ENCODE measurements at regions not wholly inside any gene's neighbourhood (a gene's known extent, or its start where the extent isn't known, plus 50 kb on each side); places are given as distances from the start of the nearest gene placed in this dataset.

- H3K27ac ChIP-seq (ENCODE audit: low read depth, low read length) = no peak overlapping the region
- H3K36me3 ChIP-seq (ENCODE audit: control insufficient read depth in 2 of 4, insufficient read depth in 4 of 4, low read length in 3 of 4) = no peaks in the 10 kb centered on the region
- H2AFZ ChIP-seq (ENCODE audit: low read length) = no peak overlapping the region
- H2BK20ac ChIP-seq (ENCODE audit: low read length) = peak overlapping the region; percentile 80; the same call in 1 of the 2 replicates
- H2BK5ac ChIP-seq (ENCODE audit: low read depth, low read length) = no peak overlapping the region
- ChIA-PET CTCF (ENCODE audit: partially characterized antibody) (interaction anchor here (0.7 to 2.0 kb wide), 3 partner anchors 41 to 180 kb away, joined by 3 to 7 read pairs (median 4); no protein-coding TSS in a partner anchor), POLR2A (ENCODE audit: partially characterized antibody) (interaction anchor here (1.3 kb wide), 1 partner anchor 39 kb away, joined by 3 read pairs; no protein-coding TSS in a partner anchor)
- no peak overlapping the region for H3K56ac ChIP-seq (replicated peaks; ENCODE audit: insufficient read length, low read depth, low read length)
- no peak overlapping the region for H4K8ac ChIP-seq (ENCODE audit: extremely low read depth, insufficient read depth, low read length)
- no peak overlapping the region; the same call in 1 of the 2 replicates for H2AK5ac ChIP-seq (ENCODE audit: low read depth, low read length)
- WGBS, 2 experiments (ENCODE audit: extremely low coverage in 1 of 2, insufficient coverage in 1 of 2, insufficient read length in 1 of 2, insufficient replicate concordance in 2 of 2, low coverage in 1 of 2, low lambda C conversion rate in 2 of 2, missing lambda C conversion rate in 1 of 2) = 89% methylated on average over 2 of the region's 2 CpGs; no CpG with 5 or more reads in 1 of the 2 experiments
- H4K91ac ChIP-seq (replicated peaks; ENCODE audit: insufficient read length, low read length) = peak overlapping the region; percentile 80
- no peaks in the 10 kb centered on the region for H3K9me3 ChIP-seq (ENCODE audit: insufficient read depth in 2 of 2, low read depth in 1 of 2, low read length in 1 of 2)
- no peak overlapping the region for H3K4ac ChIP-seq (replicated peaks; ENCODE audit: insufficient read length, low read depth, low read length)
- H3K18ac ChIP-seq (ENCODE audit: extremely low read depth, low read length) = peak overlapping the region; percentile 48
- H3K4me1 ChIP-seq (replicated peaks in 1 of 4; ENCODE audit: control insufficient read depth in 3 of 4, insufficient read depth in 4 of 4, low read length in 3 of 4) = peaks cover 0 to 15% (median 8%) of the 10 kb centered on the region in 4 experiments; a peak in 6 of 7 replicates
- FAIRE-seq = no peak
- no peak overlapping the region for H3K23ac ChIP-seq (ENCODE audit: insufficient read length)
- H3K79me2 ChIP-seq (ENCODE audit: control insufficient read depth in 1 of 2, insufficient read depth in 2 of 2, low read length in 2 of 2) = no peaks in the 10 kb centered on the region
- no peaks in the 10 kb centered on the region for H3K23me2 ChIP-seq (ENCODE audit: low read depth, low read length)
- no peaks in the 10 kb centered on the region for H4K20me1 ChIP-seq (replicated peaks in 1 of 2; ENCODE audit: control insufficient read depth in 1 of 2, insufficient read depth in 2 of 2, low read length in 2 of 2)
- no peak overlapping the region for H3K9ac ChIP-seq (replicated peaks in 1 of 4; ENCODE audit: extremely low read depth in 1 of 4, low read depth in 3 of 4, low read length in 3 of 4)
- no peak for DNase-seq (ENCODE audit: low read depth in 1 of 2, low spot score in 2 of 2)
- H2BK12ac ChIP-seq (ENCODE audit: low read depth, low read length) = 0 out of 2 replicates have a peak overlapping the region, but pooled peaks have one; percentile 75
- H3K14ac ChIP-seq (ENCODE audit: insufficient read length) = no peak overlapping the region
- no peaks in the 10 kb centered on the region for H3K79me1 ChIP-seq (ENCODE audit: low read depth, low read length)
- peaks cover 0 to 34% (median 22%) of the 10 kb centered on the region in 4 experiments; a peak in 6 of 7 replicates for H3K27me3 ChIP-seq (replicated peaks in 1 of 4; ENCODE audit: control insufficient read depth in 3 of 4, extremely low read depth in 1 of 4, insufficient read depth in 3 of 4, low read length in 3 of 4)
- H4K5ac ChIP-seq (ENCODE audit: insufficient read length, low read depth, low read length) = no peak overlapping the region
- no peak overlapping the region for H2BK120ac ChIP-seq (replicated peaks; ENCODE audit: low read depth, low read length)
- no peak overlapping the region for H3K4me3 ChIP-seq (ENCODE audit: extremely low read depth in 1 of 4, insufficient read depth in 2 of 4, low read depth in 3 of 4, low read length in 4 of 4)
- H2BK15ac ChIP-seq (ENCODE audit: low read length) = no peak overlapping the region; the same call in 1 of the 2 replicates
- no peak overlapping the region for H3K4me2 ChIP-seq (ENCODE audit: insufficient read depth in 1 of 2, low read depth in 2 of 2, low read length in 2 of 2)
Observed at GRCh38 chr17:73826872-73827228, 182.6 kb upstream of the SDK2 start.
